ENCODE measurements at regions not wholly inside any gene's neighbourhood (a gene's known extent, or its start where the extent isn't known, plus 50 kb on each side); places are given as distances from the start of the nearest gene placed in this dataset.

DNA sequence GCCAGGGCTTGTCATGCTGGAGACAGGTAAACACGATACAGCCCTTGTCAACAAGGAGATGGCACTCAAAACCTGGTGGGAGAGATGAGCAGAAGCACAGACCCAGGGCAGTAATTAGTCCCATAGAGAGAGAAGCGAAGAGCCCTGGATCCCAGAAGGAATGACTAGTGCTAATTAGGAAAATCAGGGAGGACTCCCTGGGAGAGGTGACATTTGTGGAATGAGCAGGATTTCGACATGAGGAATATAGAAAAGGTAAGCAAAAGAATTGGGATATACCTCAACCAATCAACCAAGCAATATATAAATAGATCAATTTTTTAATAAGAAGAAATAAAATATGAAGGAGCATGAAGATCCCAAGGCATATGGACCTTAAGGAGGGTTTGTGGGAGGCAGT is 98.5 kb upstream of the GJB5 start:
- TF ChIP-seq EZH2 (IDR thresholded peaks at IDR 0.05; ENCODE audit: low read length, unreplicated experiment) (no peak), EZH2phosphoT487 (IDR thresholded peaks at IDR 0.05; ENCODE audit: borderline replicate concordance, low read length) (no peak)
- TF ChIP-seq, protein P1, sequence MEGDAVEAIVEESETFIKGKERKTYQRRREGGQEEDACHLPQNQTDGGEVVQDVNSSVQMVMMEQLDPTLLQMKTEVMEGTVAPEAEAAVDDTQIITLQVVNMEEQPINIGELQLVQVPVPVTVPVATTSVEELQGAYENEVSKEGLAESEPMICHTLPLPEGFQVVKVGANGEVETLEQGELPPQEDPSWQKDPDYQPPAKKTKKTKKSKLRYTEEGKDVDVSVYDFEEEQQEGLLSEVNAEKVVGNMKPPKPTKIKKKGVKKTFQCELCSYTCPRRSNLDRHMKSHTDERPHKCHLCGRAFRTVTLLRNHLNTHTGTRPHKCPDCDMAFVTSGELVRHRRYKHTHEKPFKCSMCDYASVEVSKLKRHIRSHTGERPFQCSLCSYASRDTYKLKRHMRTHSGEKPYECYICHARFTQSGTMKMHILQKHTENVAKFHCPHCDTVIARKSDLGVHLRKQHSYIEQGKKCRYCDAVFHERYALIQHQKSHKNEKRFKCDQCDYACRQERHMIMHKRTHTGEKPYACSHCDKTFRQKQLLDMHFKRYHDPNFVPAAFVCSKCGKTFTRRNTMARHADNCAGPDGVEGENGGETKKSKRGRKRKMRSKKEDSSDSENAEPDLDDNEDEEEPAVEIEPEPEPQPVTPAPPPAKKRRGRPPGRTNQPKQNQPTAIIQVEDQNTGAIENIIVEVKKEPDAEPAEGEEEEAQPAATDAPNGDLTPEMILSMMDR (conservative IDR thresholded peaks at IDR 0.05; ENCODE audit: low read depth, low read length) = no peak
